HG03354 (cell line): ENCODE measurements at regions not wholly inside any gene's neighbourhood (a gene's known extent, or its start where the extent isn't known, plus 50 kb on each side); places are given as distances from the start of the nearest gene placed in this dataset.

Source experiments
- ATAC-seq: cut with Tn5 transposase; IDR thresholded peaks from one replicate; pipeline ENCODE4 v1.9.1; 2021; ENCODE audit warnings: mild to moderate bottlenecking; ENCODE audit not compliant: unreplicated experiment, poor library complexity, severe bottlenecking

GRCh38 chr4:182141061-182141460 is 102.1 kb upstream of the TENM3 start:
- ATAC-seq, result no peak

- ATAC-seq, result no peak
These were observed 100.8 kb upstream of the TENM3 start for GRCh38 chr4:182142176-182143085.

GRCh38 chr4:182143086-182143821 is 99.9 kb upstream of the TENM3 start:
- ATAC-seq, result no peak

DNA sequence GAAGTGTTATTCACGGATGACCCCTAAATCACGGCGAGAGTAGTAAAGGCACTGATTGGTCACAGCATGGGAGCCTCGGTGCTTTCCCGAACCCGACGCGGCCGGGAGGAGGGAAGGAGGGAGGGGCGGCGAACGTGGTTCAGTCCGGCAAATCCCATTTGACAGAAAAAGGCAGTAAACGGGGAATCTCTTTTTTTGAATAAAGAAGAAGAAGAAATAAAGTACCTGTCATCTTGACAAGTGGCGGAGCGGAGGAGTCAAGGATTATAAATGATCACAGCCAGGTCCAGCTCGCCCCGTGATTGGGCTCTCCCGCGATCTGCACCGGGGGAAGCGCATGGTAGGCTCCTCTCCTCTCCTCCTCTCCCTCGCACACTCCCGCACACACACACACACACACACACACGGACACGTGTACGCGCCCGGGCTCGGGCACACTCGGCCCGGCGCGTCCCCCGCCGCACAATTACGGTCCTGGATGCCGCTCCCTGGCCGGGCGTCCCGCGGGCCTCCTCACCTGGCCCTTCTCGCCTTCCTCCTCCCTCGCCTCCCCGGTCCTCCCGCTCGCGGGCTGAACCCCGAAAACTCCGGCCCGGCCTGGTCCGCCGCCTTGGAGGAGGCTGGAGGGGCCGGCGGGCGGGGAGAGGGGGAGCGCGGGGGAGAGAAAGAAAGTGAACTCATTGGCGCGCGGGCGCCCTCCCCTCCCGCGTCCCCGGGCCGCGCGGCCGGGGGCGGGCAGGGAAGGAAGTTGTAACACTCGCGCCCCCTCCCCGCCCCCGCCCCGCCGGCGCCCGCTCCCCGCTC is 99.2 kb upstream of the TENM3 start:
- ATAC-seq, result peak; percentile 34

- peak; percentile 47 for ATAC-seq
These were observed 98.4 kb upstream of the TENM3 start for GRCh38 chr4:182144626-182145333.

DNA sequence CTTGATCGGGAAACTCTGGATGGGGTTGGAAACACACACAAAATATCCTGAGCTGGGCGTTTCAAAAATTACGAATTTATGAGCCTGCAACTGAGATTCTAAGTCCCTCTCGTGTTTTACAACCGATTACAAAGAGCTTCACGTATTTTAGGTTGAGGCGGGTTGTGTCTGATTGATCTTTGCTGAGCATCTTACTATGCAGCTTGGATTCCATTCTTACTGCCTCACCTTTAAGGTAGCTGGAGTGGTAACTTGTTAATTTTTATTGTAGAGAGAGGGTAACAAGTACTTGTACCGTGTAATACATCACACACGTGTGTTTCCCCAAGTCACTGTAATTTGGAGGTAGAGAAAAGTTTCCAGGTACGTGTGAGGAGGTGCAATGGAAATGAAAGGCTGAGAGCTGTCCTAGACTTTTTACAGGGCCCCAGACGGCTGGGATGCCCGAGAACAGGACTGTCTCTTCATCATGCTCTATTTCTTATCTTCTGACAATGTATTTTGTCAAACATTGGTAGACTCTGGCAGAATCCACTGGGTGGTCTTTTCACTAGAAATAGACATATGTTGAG is 97.8 kb upstream of the TENM3 start:
- ATAC-seq, result no peak

DNA sequence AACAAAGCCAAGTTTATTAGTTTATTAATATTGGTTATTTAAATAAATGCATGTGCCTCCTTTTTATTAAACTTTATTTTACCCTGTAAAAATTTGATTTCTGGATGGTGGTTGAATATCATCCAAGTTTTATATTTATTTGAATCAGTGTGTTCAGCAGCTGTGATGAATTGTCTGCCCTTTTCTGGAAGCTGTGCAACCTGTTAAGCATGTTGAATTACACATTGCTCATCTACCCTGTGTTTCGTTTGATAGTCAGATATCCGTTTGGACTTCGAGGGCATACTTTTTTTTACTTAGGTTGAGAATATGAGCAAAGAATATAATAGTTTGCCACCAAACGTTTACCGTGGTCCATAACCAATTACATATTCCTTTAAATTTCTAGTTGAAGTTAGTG is 95.8 kb upstream of the TENM3 start:
- ATAC-seq, result no peak

GRCh38 chr4:182150645-182151044 is 92.6 kb upstream of the TENM3 start:
- no peak for ATAC-seq

DNA sequence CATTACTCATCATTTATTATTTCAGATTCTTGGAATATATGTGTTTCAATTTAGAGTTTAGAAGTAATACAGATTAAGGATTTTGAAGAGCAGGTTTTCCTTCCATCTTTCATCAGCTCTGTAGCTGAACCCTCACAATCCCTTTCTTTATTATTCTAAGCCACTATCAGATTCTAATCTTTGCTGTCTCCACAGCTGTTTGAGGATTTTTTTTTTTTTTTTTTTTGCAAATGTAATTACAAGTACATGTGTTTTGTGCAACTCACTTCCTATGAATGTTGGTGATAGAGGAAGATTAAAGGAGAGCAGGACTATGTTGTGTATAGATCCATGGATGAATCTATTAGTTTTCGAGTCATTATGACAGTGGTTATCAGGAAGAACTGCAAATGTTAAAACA is 87.4 kb upstream of the TENM3 start:
- ATAC-seq, result no peak

DNA sequence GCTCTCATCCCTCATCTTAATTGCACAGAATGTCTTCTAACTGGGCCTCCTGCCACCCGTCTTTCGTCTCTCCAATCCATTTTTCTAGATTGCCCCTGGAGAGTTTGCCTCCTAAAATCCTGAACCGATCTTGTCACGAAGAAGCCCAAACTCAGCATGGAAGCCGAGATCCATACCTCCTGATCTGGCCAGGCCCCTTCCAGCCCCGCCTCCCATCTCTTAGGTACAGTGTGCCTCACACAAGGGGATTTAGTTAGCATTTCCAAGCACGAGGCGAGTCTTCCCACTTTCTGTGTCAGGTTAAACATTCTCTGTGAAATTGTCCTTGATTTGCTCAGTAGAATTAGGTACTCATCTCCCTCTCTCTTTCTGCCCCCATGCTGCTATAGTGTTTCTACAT is 80.0 kb upstream of the TENM3 start:
- ATAC-seq, result no peak

DNA sequence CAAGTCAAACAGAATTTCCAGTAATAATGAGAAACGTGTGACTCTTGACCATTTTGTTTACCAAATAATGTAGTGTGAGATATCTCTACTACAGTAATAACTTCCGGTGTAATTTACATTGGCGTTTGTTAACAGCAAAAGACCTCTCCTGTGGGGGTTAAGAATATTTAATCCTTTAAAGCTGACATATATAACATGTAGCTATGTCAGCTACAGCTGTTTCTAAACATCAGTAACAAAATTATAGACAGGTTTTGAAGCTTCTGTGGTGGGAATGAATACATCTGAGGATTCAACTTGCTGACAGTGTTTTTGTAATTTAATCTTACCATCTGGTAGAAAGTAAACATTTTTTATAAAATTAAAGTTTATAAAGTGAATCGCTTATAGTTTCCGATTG is 73.6 kb upstream of the TENM3 start:
- no peak for ATAC-seq

DNA sequence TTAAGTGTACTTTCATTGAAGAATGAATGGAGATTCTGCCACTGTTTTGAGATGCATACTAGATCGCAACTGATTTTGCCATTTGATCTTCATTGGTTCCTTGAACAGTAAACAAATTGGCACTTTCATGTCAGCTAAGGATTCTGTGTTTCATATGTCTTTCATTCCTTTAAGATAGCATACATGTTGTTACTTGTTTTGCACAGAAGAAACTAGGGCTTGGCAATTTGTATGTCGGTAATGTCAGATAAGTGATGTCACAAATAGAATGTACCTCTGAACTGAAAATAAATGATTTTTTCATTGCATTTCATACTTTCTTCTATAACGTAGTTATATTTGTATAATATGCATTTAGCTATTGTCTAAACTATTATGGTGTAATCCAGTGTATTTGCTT is 73.2 kb upstream of the TENM3 start:
- ATAC-seq, result no peak

DNA sequence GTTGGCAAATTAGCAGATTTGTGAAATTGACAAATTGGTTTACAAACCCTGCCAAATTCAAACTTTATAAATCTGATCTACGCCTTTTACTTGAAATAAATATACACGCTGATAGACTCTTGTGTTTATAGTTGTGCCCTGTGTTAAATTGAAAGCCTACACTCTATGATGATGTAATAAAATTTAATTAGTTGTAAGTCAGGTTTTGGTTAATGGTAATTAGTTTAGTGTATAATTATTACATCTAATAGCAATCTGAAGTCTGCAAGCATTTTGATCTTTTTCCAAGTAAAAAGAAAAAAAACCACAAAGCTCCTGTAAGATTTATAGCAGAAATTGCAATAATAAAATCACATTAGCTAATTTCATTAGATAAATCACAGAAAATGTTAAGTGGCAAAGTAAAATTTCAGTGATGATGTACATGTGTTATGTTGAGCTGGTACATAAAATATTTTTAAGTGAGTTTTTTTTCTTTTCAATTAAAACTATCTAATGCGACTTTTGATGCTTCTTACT is 72.7 kb upstream of the TENM3 start:
- no peak for ATAC-seq

DNA sequence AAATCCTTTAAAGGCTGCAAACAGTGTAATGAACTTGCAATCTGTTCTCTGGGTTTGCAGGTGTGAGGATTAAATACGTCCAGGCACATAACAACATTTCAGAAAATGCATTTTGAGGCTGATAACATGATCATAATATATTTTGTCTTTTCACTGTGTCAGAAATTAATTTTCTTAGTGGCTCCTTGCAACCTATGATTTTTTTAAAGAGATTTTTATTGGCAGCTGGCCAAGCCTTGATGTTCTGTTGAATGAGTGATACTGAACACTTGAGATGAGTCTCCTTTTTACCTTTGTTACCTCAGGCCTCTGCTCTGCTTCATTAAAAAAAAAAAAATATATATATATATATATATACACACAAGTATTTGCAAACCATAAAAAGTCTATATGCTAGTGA is 68.2 kb upstream of the TENM3 start:
- ATAC-seq, result no peak

DNA sequence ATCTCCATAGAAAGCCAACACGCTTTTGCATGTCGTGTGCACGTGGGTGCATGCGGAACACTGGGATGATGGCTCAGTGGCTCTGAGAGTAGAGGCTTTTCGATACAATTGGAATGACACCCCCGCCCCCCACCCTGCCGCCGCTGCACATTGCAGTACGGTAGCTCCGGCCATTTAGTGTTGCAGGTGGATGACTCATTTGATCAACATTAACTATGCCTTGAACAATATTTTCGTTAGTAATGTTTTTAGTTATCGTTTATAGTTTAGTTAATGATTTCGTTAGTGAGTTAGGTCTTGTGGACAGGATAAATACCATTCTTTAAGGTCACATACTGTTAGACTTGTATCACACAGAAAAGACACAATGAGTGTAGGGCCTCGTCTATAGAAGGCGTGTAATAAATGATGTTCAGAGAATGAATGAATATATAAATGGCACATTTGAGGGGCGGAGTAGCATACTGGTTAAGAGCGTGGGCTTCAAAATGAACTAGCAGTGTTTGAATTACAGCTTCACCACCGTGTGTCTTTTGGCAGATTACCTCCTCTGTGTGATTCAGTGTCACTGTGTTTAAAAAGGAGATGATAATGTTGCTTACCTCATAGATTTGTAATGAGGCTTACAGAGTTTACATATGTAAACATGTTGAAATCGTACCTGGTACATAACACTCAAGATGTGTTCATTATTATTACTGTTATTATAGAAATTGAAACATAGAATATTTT is 67.2 kb upstream of the TENM3 start:
- ATAC-seq, result no peak

GRCh38 chr4:182177166-182177565 is 66.0 kb upstream of the TENM3 start:
- no peak for ATAC-seq

- ATAC-seq, result no peak
These were observed 64.1 kb upstream of the TENM3 start for GRCh38 chr4:182179105-182179504.

- no peak for ATAC-seq
These were observed 63.5 kb upstream of the TENM3 start for GRCh38 chr4:182179751-182180150.

GRCh38 chr4:182185491-182185890 is 57.7 kb upstream of the TENM3 start:
- ATAC-seq, result no peak
